Fibroblast of skin of left biceps (primary cell): ENCODE measurements at regions not wholly inside any gene's neighbourhood (a gene's known extent, or its start where the extent isn't known, plus 50 kb on each side); places are given as distances from the start of the nearest gene placed in this dataset.
"Not testable (repeated sequence)": the region's sequence is repeated elsewhere in the genome, so short reads cannot be mapped to it uniquely, and the experiment has no call there.

Experiments used
- DNase-seq, 2 experiments: peaks; one replicate each; pipeline ENCODE4 v3.0.0-alpha.2; 2013; ENCODE audit warnings: low read depth in 2 of 2

DNA sequence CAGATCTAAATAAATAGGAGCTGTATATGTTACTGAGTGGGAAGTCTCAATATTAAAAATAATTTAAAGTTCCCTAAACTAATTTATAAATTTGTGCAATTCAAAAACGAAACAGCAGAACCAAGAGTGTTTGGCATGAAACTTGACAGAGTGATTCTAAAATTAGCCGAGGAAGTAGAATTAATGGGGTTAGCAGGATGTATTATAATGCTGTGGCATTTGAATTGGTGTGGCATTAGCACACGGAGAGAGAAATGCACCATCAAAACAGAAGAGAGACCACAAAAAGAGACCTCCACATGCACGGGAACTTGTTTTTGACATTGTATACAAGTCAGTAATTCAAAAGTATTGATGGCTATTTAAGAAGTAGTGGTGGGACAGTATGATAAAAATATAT is 366.0 kb upstream of the RGS6 start:
- DNase-seq, result no peak

DNA sequence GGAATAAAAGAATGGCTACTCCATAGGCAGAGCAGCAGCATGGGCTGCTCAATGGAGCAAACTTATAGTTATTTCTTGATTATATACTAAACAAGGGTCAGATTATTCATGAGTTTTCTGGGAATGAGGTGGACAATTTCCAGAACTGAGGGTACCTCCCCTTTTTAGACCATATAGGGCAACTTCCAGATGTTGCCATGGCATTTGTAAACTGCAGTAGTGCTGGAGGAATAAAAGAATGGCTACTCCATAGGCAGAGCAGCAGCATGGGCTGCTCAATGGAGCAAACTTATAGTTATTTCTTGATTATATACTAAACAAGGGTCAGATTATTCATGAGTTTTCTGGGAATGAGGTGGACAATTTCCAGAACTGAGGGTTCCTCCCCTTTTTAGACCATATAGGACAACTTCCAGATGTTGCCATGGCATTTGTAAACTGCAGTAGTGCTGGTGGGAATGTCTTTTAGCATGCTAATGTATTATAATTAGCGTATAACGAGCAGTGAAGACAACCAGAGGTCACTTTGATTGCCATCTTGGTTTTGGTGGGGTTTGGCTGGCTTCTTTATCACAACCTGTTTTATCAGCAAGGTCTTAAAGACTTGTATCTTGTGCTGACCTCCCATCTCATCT is 364.6 kb upstream of the RGS6 start:
- not testable (repeated sequence) for DNase-seq

DNA sequence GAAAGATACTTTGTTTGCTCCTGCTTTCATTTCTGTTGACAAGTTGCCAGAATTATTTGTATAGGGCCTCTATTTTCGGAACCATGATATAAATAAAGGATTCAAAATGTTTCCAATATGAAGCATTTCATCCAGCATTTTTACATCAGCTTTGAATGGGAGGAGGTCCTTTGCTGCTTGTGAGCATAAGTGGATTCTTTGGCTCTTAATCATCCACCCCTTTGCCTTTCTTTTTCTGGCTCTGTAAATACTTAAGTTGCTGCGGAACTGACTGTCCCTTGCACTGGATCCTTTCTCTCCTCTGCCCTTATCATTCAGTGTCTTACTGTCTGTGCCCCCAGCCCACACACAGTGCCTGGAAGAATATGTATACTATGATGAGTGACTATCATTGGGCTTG is 357.3 kb upstream of the RGS6 start:
- peak; percentile 77 to 78 for DNase-seq

DNA sequence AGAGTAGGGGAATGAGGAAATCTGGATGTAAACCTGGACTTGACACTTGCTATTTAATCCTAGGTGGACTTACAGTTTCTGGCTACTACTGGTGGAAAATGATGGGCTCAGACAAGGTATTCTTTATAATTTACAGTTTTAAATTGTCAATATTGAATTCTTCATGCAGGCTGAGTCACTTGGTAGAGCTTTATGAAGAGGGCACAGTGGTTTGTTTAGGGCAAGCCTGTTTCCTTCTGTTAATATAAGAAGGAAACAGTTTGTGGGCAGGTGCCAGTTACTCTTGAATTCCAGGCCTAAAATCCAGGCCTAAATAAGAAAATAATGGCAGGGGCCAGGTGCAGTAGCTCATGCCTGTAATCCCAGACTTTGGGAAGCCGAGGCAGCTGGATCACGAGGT is 355.8 kb upstream of the RGS6 start:
- no peak for DNase-seq

DNA sequence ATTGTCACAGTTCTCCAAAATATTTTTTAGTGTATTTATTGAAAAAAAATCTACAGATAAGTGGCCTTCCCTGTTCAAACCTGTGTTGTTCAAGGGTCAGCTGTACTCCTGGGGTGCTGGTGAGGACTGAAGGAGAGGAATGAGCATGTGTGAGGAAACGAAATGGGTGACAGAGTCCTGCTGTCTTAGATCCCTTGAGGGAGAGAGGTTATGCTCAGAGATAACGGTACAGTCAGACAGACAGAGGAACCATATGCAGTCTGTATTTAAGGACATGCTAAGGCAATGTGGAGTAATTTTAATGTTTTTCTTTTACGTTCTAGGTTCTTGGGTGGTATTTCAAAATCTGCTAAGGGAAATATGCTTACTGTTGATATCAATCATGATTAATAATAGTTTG is 352.9 kb upstream of the RGS6 start:
- no peak for DNase-seq

DNA sequence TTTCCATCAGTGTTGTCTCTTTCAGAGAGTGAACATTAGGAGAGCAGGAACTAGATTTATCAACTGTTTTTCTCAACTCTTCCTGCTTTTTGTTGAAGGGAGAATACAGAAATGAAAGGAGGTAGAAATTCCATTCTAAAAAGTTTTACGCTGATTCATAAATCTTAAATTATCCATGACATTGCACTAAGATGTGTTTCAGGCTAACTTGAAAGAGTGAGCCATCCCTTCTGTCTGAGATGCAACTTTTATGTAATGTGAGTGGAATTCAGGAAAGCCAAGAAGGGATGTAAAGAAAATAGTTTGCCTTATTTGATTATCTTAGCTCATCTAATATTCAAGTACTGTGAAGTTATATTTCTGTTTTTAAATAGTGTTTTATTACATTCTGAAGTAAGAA is 349.5 kb upstream of the RGS6 start:
- peak; percentile 71 to 81 for DNase-seq

DNA sequence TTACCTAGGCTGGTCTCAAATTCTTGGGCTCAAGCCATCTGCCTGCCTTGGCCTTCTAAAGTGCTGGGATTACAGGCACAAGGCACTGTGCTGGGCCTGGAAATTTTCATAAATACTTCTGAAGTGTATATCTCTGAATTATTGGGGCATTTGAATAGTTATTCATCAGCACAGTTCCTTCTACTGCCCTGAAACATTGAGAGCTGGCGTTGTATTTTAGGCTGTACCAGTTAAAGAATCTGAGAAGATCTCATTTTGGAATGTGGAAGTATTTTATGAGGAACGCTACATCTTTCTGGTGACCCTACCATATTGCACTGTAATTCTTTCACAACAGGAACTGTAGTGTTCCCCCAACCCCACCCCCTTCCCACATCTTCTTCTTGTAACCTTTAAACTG is 349.0 kb upstream of the RGS6 start:
- no peak for DNase-seq

DNA sequence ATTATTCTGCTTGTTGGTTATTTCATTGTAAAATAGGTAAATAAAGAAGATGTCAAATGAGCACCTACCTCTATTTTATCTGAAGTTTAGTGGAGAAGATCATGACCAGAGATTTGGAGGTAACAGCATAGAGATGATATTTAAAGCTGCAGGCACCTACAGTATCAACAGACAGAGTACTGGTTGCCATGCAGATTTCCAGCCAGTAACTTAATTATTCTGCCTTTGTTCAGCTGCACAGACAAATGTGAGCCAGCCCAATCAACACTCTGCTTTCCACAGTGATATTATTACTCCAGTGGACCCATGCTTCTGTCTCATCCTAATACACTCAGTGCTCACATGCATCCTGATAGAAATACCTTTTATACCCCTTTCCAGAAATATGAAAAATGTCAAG is 348.5 kb upstream of the RGS6 start:
- no peak for DNase-seq

DNA sequence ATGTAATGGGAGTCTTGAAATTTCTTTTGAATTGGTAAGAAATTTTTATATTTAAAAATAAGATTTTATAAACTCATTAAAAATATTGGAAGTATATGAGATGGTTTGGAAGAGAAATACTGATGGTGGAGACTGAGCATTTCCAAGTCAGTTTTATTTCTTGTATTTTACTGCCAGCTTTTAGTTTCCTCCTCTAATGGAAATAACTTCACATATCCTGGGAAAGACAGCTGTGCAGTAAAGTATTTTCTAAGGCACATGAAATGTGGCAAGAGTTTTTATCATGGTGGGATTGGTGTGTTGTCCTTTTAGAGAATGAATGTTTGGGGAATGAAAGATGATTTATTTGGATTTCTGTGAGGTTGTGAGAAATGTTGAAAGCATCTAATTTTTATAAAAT is 346.9 kb upstream of the RGS6 start:
- DNase-seq, result no peak

DNA sequence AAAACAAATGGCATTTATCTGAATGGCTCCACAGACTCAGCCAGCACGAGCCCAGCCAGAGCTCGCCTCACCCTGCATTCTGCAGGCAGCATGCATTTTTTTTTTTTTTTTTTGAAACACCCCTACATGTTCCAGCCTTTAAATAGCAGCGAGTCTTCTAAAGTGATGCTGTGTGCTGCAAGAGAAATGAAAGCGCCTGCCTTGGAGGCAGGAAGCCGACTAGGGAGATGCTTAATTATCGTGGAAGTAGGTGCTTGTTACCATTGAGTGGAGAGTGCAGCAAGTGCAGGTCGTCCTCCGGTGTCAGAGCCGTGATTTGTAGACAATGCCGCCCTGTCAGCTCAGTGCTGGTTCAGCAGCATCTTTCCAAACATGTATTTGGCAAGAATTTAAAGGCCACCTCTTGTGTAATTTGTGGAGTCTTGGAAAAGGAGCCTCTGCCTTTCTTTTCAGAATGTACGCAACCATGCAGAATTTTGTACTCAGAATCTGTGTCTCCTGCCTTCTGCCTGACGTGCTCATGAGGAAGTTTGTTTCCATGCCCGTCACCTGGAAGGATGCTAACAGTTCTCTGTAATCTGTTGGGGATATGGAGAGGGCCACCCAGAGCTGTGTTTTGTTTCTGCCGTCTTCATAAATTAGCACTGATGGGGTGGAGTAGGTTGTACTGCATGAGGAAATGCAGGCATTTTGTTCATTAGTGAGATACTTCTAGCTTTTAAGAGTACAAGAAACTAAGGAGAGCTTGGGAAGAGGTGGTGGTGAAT is 345.9 kb upstream of the RGS6 start:
- DNase-seq, result no peak

DNA sequence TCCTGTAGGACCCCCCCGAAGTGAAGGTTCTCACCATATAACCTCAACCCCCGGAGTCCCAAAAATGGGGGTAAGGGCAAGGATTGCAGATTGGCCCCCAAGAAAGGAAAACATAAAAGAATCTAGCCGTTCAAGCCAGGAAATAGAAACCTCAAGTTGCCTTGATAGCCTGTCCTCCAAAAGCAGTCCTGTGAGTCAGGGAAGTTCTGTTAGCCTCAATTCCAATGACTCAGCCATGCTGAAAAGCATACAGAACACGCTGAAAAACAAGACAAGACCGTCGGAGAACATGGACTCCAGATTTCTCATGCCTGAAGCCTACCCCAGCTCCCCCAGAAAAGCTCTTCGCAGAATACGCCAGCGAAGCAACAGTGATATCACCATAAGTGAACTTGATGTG is 344.2 kb upstream of the RGS6 start:
- DNase-seq, result no peak

DNA sequence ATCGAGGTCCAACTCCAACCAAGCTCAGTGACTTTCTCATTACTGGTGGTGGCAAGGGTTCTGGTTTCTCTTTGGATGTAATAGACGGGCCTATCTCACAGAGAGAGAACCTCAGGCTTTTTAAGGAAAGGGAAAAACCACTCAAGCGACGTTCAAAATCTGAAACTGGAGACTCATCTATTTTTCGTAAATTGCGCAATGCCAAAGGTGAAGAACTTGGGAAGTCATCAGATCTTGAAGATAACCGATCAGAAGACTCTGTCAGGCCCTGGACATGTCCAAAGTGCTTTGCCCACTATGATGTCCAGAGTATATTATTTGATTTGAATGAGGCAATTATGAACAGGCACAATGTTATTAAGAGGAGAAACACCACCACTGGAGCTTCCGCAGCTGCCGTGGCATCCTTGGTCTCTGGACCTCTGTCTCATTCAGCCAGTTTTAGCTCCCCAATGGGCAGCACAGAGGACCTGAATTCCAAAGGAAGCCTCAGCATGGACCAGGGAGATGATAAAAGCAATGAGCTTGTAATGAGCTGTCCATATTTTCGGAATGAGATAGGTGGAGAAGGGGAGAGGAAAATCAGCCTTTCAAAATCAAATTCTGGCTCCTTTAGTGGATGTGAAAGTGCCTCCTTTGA is 343.5 kb upstream of the RGS6 start:
- DNase-seq, result no peak

DNA sequence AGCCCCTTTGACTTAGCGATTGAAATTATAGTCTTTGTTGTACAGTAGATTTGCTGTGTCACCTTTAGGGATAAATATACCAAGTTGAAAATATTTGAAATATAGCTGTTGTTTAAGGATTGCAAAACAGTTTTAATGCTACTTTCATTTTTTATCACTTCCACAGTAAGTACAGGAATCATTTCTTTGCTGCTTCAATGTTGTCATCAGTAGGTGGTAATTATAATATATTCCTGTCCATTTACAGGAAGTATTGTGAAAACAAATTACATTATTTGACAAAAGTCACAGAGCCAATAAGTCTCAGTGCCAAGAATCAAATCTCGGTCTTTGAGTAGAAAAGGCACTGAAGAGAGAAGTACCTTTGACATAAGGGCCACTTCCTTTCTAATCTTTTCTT is 342.6 kb upstream of the RGS6 start:
- no peak for DNase-seq

DNA sequence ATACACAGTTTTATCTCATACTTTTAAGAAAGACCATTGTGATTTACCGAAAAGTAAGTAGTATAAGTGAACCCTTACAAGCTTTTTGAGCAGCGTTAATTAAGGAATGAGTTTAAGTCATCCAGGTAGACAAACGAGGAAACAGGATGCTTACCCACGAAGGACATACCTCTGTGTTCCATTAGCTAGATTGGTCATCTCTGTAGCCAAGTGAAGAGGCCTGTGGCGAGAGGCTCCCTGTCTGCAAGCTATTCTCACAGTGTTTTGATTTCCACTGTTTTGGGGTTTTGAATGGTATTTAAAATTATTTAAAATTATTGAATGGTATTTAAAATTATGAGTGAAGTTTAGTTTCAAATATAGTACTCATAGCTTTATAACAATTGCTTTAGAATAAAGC is 342.1 kb upstream of the RGS6 start:
- no peak for DNase-seq

DNA sequence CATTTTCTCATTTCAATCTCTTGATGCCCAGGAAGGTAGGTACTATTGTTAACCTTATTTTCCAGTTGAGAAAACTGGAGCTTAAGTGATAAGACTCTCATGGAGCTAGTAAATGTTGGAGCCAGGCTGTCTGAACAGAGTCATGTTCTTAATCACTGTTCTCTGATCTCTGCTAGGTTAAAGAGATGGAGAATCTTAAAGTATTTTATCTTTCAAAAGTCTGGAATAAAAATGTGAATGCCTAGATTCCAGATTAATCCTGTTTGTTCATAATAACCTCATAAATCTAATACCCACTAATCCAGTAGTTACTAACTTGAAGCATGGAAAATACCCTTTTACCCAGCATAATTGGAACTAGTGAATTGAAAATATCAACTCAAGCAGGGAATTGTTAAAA is 341.0 kb upstream of the RGS6 start:
- no peak for DNase-seq

DNA sequence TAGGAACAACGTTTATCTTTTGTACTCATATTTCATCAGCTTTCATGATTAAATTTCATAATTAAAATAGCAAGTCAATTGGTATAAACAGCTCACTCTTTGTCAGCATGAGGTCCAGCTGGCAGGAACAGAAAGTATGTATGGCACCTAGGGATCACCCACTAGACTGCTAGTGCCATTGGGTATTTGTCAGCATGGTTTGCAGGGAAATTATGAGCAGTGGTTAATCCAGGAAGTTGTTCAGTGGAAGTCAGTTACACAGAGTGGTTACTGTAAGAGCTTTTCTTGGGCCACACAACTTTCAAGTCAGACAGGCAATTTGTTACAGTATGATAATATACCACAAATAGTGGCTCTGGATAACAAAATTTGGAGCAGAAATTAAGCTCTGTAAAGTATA is 340.3 kb upstream of the RGS6 start:
- DNase-seq, result no peak

DNA sequence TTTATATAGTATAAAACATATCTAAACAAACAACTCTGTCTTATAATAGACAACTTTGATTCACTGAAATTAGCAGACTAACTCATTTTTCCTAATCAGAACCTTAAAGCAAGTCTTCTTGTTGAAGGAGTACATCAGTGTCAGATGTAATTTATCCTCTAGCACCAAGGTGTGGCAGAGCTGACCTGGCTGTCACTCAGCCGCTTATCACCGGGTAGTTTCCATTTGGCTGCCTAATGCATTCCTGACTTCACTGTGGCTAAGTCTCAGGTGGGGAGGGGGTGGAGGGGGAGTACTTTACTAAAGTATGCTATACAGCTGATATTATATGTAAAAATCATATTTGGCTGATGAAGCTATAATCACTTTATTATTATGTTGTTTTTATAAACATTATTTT is 339.9 kb upstream of the RGS6 start:
- DNase-seq, result no peak

DNA sequence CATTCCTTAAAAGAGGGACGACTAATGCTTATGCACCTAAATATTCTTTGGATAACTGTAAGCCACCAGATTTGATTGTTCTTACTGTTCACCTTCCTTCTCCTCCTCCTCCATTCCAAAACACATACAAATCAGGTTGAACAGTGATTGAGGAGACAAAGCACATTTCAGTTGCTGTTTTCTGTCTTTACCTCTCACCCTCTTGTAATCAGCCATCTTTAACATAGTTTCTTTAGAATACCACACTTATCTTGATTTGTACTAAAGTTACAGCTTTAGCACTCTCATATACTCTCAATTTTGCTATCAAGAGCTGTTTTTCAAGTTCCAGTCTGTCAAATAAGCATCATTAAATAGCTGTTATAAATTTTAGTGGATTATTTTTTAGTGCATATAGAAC is 338.3 kb upstream of the RGS6 start:
- no peak for DNase-seq

DNA sequence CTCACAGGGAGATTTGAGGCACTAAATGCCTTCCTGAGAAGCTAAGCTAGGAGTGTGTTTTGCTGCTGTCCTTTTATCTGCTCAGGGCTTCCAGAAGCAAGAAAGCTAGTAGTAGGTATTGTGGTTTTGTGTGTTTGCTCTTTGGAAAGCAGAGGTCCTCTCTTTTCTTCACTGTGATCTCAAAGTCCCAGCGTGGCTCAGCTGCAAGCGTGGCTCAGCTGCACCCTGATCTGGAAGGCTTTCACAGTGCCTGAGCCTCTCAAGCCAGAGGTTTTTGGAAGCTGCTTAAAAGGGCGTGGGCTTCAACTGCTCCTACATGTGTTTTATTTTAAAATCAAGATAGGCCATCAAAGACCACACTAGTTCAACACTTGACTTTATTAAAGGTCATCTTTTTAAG is 337.4 kb upstream of the RGS6 start:
- DNase-seq, result no peak

DNA sequence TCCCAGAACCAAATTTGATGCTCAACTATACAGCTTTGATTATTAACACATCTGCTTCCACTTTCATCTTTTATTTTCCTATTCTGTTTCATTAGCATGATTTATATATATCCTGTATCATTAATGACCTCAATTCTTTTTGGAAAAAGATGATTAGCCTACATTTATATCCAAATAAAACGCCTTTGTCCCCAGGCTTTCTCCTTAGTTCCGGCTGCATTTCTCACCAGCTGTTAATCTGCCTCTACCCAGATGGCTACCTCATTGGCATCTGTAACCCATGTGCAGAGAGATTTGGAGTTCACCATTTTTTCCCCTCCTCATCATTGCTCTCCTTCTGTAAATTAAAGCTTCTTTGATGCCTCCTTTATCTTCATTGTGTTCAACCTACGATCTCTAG is 336.8 kb upstream of the RGS6 start:
- DNase-seq, result no peak

DNA sequence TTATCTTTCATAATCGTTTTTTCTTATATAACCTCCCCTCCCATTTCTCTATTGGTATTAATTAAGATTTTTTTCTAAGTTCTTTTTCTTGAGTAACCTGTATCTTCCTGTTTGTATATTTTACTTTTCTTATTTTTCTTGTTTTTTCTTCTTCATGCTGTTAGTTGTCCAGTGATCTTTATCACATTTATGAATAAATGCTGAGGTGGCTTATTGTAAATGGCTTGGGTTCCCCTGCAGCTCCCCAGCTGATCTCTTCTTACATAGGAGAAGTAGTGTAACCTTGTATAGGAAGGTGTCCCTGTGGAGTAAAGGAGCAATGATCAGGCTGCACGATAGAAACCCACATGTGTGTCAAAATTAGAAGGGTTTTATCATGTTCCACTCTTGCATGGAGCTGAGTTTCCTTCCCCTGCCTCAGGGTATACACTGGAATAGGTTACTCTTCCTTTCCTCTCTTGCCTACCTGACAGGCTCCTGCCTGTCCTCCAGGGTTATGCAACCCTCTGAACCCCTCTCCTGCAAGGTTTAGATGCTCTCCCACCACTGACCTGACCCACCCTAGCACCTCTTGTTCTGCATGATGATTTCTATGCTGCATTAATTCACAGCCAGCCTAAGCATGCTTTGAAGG is 334.8 kb upstream of the RGS6 start:
- no peak for DNase-seq

DNA sequence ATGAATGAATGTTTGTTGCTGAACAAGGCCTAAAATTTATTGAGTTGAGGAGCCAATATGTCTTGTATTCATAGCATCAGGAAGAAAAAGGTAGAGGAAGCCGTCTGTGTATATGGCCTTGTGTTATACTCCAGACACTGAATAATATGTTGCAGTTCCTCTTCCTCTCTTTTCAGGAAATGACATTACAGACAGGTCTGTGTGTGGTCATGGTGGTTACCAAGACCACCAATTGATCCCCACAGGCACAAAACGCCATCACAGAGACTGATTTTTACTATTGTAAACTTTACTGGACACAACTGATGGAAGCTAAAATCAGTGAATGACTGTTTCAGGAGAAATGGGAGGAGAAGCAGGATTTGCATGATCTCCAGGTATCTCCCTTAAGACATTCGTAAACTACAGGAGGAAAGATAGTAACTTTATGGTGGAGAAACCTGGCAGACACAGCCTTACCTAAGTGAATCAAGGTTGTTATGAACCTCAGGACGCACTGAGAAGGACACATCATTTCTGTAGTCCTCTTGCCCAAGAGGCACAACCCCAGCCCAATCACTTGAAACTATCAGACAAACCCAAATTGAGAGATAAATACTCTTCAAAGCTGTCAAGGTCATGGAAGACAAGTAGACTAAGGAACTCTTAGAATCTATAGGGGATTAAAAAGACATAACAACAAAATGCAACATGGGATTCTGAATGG is 334.1 kb upstream of the RGS6 start:
- DNase-seq, result no peak
